ENCODE measurements at regions not wholly inside any gene's neighbourhood (a gene's known extent, or its start where the extent isn't known, plus 50 kb on each side); places are given as distances from the start of the nearest gene placed in this dataset.

GRCh38 chr14:71698673-71699072, 233.6 kb upstream of the RGS6 start:
- POLR2A ChIA-PET: no interaction called here
- CTCF ChIA-PET: no interaction called here
- Histone ChIP-seq H3K27ac (ENCODE audit: insufficient read depth in 1 of 2, low read depth in 1 of 2, low read length in 2 of 2, poor library complexity in 1 of 2, severe bottlenecking in 2 of 2) (no peak overlapping the region), H3K27me3 (replicated peaks in 2 of 5; ENCODE audit: control insufficient read depth in 4 of 5, insufficient read depth in 5 of 5, low read length in 4 of 5) (no peaks in the 10 kb centered on the region), H3K9me3 (ENCODE audit: control extremely low read depth in 1 of 5, control insufficient read depth in 4 of 5, insufficient read depth in 2 of 5, low read depth in 1 of 5, low read length in 4 of 5) (no peaks in the 10 kb centered on the region), H3K4me3 (ENCODE audit: control insufficient read depth in 1 of 7, extremely low read depth in 1 of 7, insufficient read depth in 4 of 7, low read depth in 2 of 7, low read length in 6 of 7) (no peak overlapping the region), H3K4me1 (ENCODE audit: control extremely low read depth in 1 of 4, control insufficient read depth in 4 of 4, insufficient read depth in 4 of 4, low read length in 3 of 4) (no peaks in the 10 kb centered on the region), H3K36me3 (ENCODE audit: control insufficient read depth in 4 of 4, insufficient read depth in 4 of 4, low read length in 3 of 4) (peaks cover 0 to 8% (median 1%) of the 10 kb centered on the region in 4 experiments)
- 94% methylated on average over 4 of the region's 4 CpGs for WGBS (ENCODE audit: insufficient coverage)
- no peak for DNase-seq

GRCh38 chr14:71701990-71702389, 230.2 kb upstream of the RGS6 start:
- no peaks in the 10 kb centered on the region for H3K27me3 ChIP-seq (replicated peaks in 2 of 5; ENCODE audit: control insufficient read depth in 4 of 5, insufficient read depth in 5 of 5, low read length in 4 of 5)
- no peak for DNase-seq
- H3K27ac ChIP-seq (ENCODE audit: insufficient read depth in 1 of 2, low read depth in 1 of 2, low read length in 2 of 2, poor library complexity in 1 of 2, severe bottlenecking in 2 of 2): no peak overlapping the region
- H3K9me3 ChIP-seq (ENCODE audit: control extremely low read depth in 1 of 5, control insufficient read depth in 4 of 5, insufficient read depth in 2 of 5, low read depth in 1 of 5, low read length in 4 of 5): no peaks in the 10 kb centered on the region
- H3K4me3 ChIP-seq (ENCODE audit: control insufficient read depth in 1 of 7, extremely low read depth in 1 of 7, insufficient read depth in 4 of 7, low read depth in 2 of 7, low read length in 6 of 7): no peak overlapping the region
- peaks cover 0 to 8% (median 1%) of the 10 kb centered on the region in 4 experiments for H3K36me3 ChIP-seq (ENCODE audit: control insufficient read depth in 4 of 4, insufficient read depth in 4 of 4, low read length in 3 of 4)
- WGBS (ENCODE audit: insufficient coverage): 100% methylated on average over 4 of the region's 5 CpGs
- H3K4me1 ChIP-seq (ENCODE audit: control extremely low read depth in 1 of 4, control insufficient read depth in 4 of 4, insufficient read depth in 4 of 4, low read length in 3 of 4): no peaks in the 10 kb centered on the region
- ChIA-PET CTCF (no interaction called here), POLR2A (no interaction called here)

- Histone ChIP-seq H3K36me3 (ENCODE audit: control insufficient read depth in 4 of 4, insufficient read depth in 4 of 4, low read length in 3 of 4) (peaks cover 0 to 9% (median 1%) of the 10 kb centered on the region in 4 experiments), H3K4me1 (ENCODE audit: control extremely low read depth in 1 of 4, control insufficient read depth in 4 of 4, insufficient read depth in 4 of 4, low read length in 3 of 4) (no peaks in the 10 kb centered on the region), H3K4me3 (ENCODE audit: control insufficient read depth in 1 of 7, extremely low read depth in 1 of 7, insufficient read depth in 4 of 7, low read depth in 2 of 7, low read length in 6 of 7) (no peak overlapping the region), H3K27me3 (replicated peaks in 2 of 5; ENCODE audit: control insufficient read depth in 4 of 5, insufficient read depth in 5 of 5, low read length in 4 of 5) (no peaks in the 10 kb centered on the region), H3K27ac (ENCODE audit: insufficient read depth in 1 of 2, low read depth in 1 of 2, low read length in 2 of 2, poor library complexity in 1 of 2, severe bottlenecking in 2 of 2) (no peak overlapping the region), H3K9me3 (ENCODE audit: control extremely low read depth in 1 of 5, control insufficient read depth in 4 of 5, insufficient read depth in 2 of 5, low read depth in 1 of 5, low read length in 4 of 5) (no peaks in the 10 kb centered on the region)
- WGBS (ENCODE audit: insufficient coverage): no CpG with 5 or more reads among the region's 2 CpGs
- peak in 2 of 3 donors; percentile 33 to 55 for DNase-seq
- ChIA-PET POLR2A (no interaction called here), CTCF (no interaction called here)
These were observed 229.4 kb upstream of the RGS6 start for GRCh38 chr14:71702786-71703185.

- Histone ChIP-seq H3K9me3 (ENCODE audit: control extremely low read depth in 1 of 5, control insufficient read depth in 4 of 5, insufficient read depth in 2 of 5, low read depth in 1 of 5, low read length in 4 of 5) (no peaks in the 10 kb centered on the region), H3K36me3 (ENCODE audit: control insufficient read depth in 4 of 4, insufficient read depth in 4 of 4, low read length in 3 of 4) (peaks cover 0 to 8% (median 1%) of the 10 kb centered on the region in 4 experiments), H3K27ac (ENCODE audit: insufficient read depth in 1 of 2, low read depth in 1 of 2, low read length in 2 of 2, poor library complexity in 1 of 2, severe bottlenecking in 2 of 2) (no peak overlapping the region), H3K4me3 (ENCODE audit: control insufficient read depth in 1 of 7, extremely low read depth in 1 of 7, insufficient read depth in 4 of 7, low read depth in 2 of 7, low read length in 6 of 7) (no peak overlapping the region), H3K4me1 (ENCODE audit: control extremely low read depth in 1 of 4, control insufficient read depth in 4 of 4, insufficient read depth in 4 of 4, low read length in 3 of 4) (no peaks in the 10 kb centered on the region), H3K27me3 (replicated peaks in 2 of 5; ENCODE audit: control insufficient read depth in 4 of 5, insufficient read depth in 5 of 5, low read length in 4 of 5) (no peaks in the 10 kb centered on the region)
- 100% methylated on average over 2 of the region's 4 CpGs for WGBS (ENCODE audit: insufficient coverage)
- peak in 1 of 3 donors; percentile 2 for DNase-seq
- ChIA-PET CTCF (no interaction called here), POLR2A (no interaction called here)
These were observed 228.8 kb upstream of the RGS6 start for GRCh38 chr14:71703477-71703876.

- peaks cover 0 to 5% (median 1%) of the 10 kb centered on the region in 4 experiments for H3K36me3 ChIP-seq (ENCODE audit: control insufficient read depth in 4 of 4, insufficient read depth in 4 of 4, low read length in 3 of 4)
- CTCF ChIA-PET: interaction anchor here (1.3 kb wide), 1 partner anchor 13 kb away, joined by 3 read pairs; no protein-coding TSS in a partner anchor
- POLR2A ChIA-PET: no interaction called here
These were observed 228.0 kb upstream of the RGS6 start for GRCh38 chr14:71704210-71704609.

GRCh38 chr14:71705460-71705859, 226.8 kb upstream of the RGS6 start:
- Histone ChIP-seq H3K27ac (ENCODE audit: insufficient read depth in 1 of 2, low read depth in 1 of 2, low read length in 2 of 2, poor library complexity in 1 of 2, severe bottlenecking in 2 of 2) (no peak overlapping the region), H3K9me3 (ENCODE audit: control extremely low read depth in 1 of 5, control insufficient read depth in 4 of 5, insufficient read depth in 2 of 5, low read depth in 1 of 5, low read length in 4 of 5) (no peaks in the 10 kb centered on the region), H3K36me3 (ENCODE audit: control insufficient read depth in 4 of 4, insufficient read depth in 4 of 4, low read length in 3 of 4) (peaks cover 0 to 7% (median 4%) of the 10 kb centered on the region in 4 experiments), H3K4me3 (ENCODE audit: control insufficient read depth in 1 of 7, extremely low read depth in 1 of 7, insufficient read depth in 4 of 7, low read depth in 2 of 7, low read length in 6 of 7) (no peak overlapping the region), H3K4me1 (ENCODE audit: control extremely low read depth in 1 of 4, control insufficient read depth in 4 of 4, insufficient read depth in 4 of 4, low read length in 3 of 4) (no peaks in the 10 kb centered on the region), H3K27me3 (replicated peaks in 2 of 5; ENCODE audit: control insufficient read depth in 4 of 5, insufficient read depth in 5 of 5, low read length in 4 of 5) (no peaks in the 10 kb centered on the region)
- 83% methylated on average over 1 of the region's 4 CpGs for WGBS (ENCODE audit: insufficient coverage)
- ChIA-PET CTCF (no interaction called here), POLR2A (no interaction called here)
- DNase-seq: no peak

More at GRCh38 chr14:71704210-71704609, 228.0 kb upstream of the RGS6 start:
- Histone ChIP-seq H3K27me3 (replicated peaks in 2 of 5; ENCODE audit: control insufficient read depth in 4 of 5, insufficient read depth in 5 of 5, low read length in 4 of 5) (no peaks in the 10 kb centered on the region), H3K4me3 (ENCODE audit: control insufficient read depth in 1 of 7, extremely low read depth in 1 of 7, insufficient read depth in 4 of 7, low read depth in 2 of 7, low read length in 6 of 7) (no peak overlapping the region), H3K9me3 (ENCODE audit: control extremely low read depth in 1 of 5, control insufficient read depth in 4 of 5, insufficient read depth in 2 of 5, low read depth in 1 of 5, low read length in 4 of 5) (no peaks in the 10 kb centered on the region), H3K27ac (ENCODE audit: insufficient read depth in 1 of 2, low read depth in 1 of 2, low read length in 2 of 2, poor library complexity in 1 of 2, severe bottlenecking in 2 of 2) (no peak overlapping the region), H3K4me1 (ENCODE audit: control extremely low read depth in 1 of 4, control insufficient read depth in 4 of 4, insufficient read depth in 4 of 4, low read length in 3 of 4) (no peaks in the 10 kb centered on the region)
- no peak for DNase-seq
- WGBS (ENCODE audit: insufficient coverage): no CpG with 5 or more reads among the region's 1 CpG

- H3K9me3 ChIP-seq (ENCODE audit: control extremely low read depth in 1 of 5, control insufficient read depth in 4 of 5, insufficient read depth in 2 of 5, low read depth in 1 of 5, low read length in 4 of 5): no peaks in the 10 kb centered on the region
- DNase-seq: no peak
- no peaks in the 10 kb centered on the region for H3K4me1 ChIP-seq (ENCODE audit: control extremely low read depth in 1 of 4, control insufficient read depth in 4 of 4, insufficient read depth in 4 of 4, low read length in 3 of 4)
- H3K36me3 ChIP-seq (ENCODE audit: control insufficient read depth in 4 of 4, insufficient read depth in 4 of 4, low read length in 3 of 4): peaks cover 0 to 7% (median 4%) of the 10 kb centered on the region in 4 experiments
- no peaks in the 10 kb centered on the region for H3K27me3 ChIP-seq (replicated peaks in 2 of 5; ENCODE audit: control insufficient read depth in 4 of 5, insufficient read depth in 5 of 5, low read length in 4 of 5)
- POLR2A ChIA-PET: no interaction called here
- CTCF ChIA-PET: no interaction called here
- WGBS (ENCODE audit: insufficient coverage): 97% methylated on average over 9 of the region's 9 CpGs
- no peak overlapping the region for H3K4me3 ChIP-seq (ENCODE audit: control insufficient read depth in 1 of 7, extremely low read depth in 1 of 7, insufficient read depth in 4 of 7, low read depth in 2 of 7, low read length in 6 of 7)
- no peak overlapping the region for H3K27ac ChIP-seq (ENCODE audit: insufficient read depth in 1 of 2, low read depth in 1 of 2, low read length in 2 of 2, poor library complexity in 1 of 2, severe bottlenecking in 2 of 2)
These were observed 223.2 kb upstream of the RGS6 start for GRCh38 chr14:71709076-71709475.
